A172 (cell line): ENCODE measurements at regions not wholly inside any gene's neighbourhood (a gene's known extent, or its start where the extent isn't known, plus 50 kb on each side); places are given as distances from the start of the nearest gene placed in this dataset.
A peak's percentile ranks its signal among the peaks of the same experiment; 100 is the strongest.

Experiments used
- DNase-seq: peaks from one replicate; pipeline ENCODE4 v3.0.0-alpha.2; 2015; ENCODE audit warnings: low spot score

DNA sequence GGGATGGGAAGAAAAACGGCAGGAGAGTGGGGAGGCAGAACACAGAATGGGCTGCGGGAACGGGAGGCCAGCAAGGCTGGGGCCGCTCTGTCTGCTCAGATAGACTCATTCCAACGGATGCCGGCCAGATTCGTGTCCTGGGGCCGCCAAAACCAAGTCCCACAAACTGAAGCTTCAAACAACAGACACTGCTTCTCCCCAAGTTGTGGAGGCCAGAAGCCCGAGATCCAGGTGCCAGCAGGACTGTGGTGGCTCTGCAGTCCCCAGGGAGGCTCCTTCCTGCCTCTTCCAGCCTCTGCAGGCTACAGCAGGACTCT is 100.6 kb downstream of the ADRA2C start:
- DNase-seq, result no peak

DNA sequence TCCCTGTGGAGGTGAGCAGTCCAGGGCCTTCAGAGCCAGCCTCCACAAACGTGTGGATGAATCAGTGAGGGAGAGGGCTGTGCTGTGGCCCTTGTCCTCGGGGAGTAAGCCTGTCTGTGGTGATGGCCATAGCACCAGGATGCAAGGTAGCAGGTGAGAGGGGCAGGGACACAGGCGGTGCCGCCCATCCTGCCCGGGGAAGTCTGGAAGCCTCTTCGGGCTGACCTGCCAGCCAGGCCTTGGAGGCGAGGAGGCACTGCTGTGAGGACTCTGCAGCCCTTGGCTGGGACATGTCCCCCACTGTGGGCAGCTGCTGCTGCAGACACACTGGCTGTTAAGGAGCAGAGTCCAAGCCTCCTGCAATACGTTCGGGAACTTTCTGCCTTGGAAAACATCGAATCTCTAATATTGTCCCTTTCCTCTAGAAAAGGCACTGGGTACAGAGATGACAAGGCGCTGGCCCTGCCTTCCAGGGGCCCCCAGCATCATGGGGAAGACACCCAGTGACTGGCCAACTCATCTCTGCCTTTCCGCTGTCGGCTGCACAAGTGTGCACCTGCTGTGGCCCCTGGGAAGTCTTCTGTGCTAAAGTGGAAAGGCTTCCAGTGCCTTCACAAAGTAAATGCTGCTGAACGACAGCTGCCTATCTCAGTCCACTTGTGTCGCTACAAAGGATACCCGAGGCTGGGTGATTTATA is 101.4 kb downstream of the ADRA2C start:
- no peak for DNase-seq

DNA sequence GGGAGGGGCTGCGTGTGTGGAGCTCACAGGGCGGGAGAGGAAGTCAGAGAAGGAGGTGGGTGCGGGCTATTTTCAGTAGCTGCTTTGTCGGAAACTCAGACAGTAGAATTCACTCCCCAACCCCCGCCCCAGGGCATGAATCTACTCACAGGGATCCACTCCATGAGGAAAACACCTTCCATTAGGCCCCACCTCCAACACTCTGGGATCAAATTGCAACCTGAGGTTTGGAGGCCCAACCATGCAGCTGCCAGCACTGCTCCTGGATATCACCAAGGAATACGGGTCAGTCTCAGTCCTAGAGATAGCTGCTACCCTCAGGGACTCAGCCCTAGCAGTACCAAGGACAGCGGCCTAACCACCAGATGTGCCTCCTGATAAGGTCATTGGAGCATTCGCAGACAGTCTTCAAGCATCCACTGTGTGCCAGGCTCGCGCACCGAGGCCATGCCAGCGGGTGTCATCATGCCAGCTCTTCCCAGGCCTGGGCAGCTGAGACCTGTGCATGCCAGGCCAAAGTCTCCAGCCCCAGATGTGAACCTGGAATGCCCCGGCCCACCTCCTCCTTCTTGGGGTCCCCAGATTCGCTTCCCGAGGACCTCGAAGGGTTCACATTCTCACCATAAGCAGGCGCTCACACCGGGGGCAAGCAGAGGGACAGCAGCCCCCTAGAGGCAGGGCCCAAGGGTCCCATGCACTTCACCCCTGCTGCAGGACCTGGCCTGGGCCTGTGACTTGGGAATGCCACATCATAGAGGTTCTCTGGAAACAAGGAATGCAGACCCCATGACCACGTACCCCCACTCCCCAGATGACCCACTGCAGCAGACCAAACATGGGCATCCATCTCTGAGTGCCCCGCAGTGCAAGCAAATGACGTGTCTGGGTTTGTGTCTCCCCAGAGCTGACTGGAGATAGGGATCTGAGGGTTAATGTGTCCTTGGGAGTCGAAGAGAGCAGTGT is 102.3 kb downstream of the ADRA2C start:
- DNase-seq, result no peak

DNA sequence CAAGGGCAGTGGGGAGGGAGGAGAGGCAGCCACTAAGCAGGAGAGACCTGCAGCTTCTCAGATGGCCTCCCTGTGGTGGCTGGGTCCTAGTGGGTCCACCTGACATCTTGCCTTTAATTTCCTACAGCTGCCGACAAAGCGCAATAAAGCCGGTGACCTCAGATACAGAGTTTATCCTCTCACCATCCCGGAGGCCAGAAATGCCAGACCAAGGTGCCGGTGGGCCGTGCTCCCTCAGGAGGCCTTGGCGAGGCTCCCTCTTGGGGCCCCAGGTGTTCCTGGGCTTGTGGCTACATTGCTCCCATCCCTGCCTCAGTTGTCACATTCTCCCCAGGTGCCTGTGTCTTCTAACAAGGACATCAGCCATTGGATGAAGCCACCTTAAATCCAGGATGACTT is 103.0 kb downstream of the ADRA2C start:
- no peak for DNase-seq

DNA sequence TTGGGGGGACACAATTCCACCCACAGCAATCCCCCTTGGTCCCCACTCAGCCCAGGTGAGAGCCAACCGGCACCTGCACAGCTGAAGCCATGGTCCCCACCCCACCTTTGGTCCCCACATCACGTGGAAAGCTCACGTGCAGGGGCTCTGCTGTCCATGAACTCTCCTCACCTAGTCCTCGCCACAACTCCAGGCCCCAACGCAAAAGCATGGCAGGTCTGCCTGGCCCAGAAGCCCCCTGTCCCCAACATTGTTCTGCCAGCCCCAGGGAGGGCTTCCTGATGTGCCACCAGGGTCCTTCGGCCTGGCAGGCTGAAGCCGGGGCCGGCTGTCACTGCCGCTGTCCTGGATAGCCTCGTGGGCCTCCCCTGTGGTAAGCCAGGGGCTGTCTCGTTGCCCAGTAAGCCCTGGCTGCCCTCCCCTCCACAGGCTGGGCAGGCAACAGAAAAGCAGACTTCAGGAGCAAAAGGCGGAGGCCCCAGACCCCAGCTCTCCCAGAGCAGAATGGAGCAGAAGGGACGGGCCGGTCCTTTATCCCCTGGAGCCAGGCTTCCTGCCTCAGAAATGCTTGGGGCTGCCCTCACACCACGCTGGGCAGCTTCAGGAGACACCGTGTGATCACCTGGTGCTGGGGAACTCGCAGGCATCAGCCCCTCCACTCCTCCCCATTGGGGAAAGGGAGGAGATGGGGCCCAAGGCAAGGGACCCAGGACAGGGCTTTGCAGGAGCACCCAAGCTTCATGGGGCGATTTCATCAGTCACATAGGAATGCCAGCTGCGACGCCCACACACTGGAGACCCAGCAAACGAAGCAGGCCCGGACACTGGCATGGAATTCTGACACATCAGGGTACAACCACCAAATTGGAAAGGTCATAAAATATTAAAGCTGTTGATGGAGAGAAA is 103.7 kb downstream of the ADRA2C start:
- DNase-seq, result no peak

DNA sequence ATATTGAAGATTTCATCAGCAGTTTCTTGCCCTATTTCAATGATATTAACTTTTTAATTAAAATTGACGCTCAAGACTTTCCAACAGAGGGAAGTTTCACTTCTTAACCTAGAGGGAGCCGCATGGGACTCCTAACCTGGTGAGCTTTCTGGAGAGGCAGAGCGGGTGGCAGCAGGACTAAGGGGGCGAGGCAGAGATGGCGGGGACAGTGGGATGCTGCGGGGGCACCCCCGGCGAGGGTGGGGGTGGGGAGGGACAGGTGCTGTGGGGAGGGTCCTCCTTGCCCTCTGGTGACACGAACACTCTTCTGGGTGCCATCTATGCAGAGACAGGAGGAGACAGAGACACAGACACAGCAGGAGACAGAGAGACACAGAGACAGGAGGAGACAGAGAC is 104.4 kb downstream of the ADRA2C start:
- no peak for DNase-seq

GRCh38 chr4:3871181-3871852 is 105.1 kb downstream of the ADRA2C start:
- no peak for DNase-seq

DNA sequence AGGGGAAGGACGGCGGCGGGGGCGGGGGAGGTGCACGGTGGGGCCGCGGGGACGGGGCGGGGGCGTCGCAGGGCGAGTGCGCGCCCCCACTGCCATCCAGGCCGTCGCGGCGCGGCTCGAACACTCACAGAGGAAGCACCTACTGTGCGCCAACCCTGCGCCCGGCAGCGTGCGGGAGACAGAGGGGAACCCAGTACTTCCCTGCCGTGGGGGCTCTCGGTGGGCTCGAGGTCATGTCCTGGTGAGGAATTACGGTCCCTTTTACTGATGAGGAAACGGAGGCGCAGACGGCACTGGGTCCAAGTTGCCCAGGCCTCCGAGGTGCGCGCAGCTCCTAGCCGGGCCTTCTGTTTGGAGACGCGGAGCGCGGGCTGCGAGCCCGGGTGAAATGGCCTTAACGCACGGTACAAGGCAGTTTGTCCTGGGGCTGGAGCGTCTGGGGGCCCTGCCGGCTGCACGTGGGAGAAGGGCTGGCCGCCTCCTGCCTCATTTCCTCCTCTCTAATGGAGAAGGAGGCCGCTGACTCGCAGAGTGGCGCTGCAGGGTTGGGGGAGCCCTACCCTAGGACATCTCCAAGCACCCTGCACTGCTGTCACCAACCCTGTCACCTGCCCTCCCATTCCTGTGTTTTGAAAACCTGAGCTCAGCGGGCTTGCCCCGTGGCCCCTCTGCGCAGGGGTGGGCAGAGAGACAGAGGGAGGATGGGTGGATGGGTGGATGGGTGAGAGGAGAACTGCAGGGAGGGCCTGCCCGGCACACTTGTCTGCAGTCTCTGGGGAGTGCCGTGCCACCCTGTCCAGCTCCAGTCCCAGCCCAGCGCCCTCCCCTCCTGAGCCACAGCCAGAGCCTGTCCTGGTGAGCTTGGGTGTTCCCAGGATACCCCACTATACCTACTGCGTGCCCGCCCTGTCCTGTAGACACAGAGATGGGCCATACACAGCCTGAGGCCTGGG is 106.0 kb downstream of the ADRA2C start:
- no peak for DNase-seq

- no peak for DNase-seq
These were observed 106.7 kb downstream of the ADRA2C start for GRCh38 chr4:3872834-3873313.

- no peak for DNase-seq
These were observed 107.3 kb downstream of the ADRA2C start for GRCh38 chr4:3873408-3874027.

- no peak for DNase-seq
These were observed 107.8 kb downstream of the ADRA2C start for GRCh38 chr4:3874028-3874415.

DNA sequence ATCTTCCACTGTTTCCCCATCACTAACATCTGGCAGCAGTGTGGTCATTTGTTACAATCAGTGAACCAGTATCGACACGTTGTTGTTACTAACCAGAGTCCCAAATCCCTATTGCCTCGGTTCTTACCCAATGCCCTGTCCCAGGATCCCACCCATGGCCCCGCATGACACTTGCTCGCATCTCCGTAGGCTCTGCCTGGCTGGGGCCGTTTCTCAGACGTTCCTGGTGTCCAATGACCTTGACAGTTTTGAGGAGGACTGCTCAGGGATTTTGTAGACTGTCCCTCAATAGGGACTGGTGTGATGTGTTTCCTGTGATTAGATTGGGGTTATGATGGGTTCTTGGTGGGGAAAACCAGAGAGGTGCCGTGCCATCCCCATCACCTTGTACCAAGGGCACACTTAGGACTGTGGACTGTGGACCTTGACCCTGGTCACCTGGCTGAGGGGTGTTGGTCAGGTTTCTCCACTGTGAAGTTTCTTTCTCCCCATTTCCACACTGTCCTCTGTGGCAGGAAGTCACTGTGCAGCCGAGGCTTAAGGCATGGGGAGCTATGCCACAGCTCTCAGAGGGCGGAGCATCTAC is 108.4 kb downstream of the ADRA2C start:
- no peak for DNase-seq

- no peak for DNase-seq
These were observed 109.3 kb downstream of the ADRA2C start for GRCh38 chr4:3875466-3875865.

- DNase-seq, result peak; percentile 75
These were observed 110.1 kb downstream of the ADRA2C start for GRCh38 chr4:3876057-3876845.

GRCh38 chr4:3877236-3877635 is 111.1 kb downstream of the ADRA2C start:
- peak; percentile 22 for DNase-seq

GRCh38 chr4:3877868-3878267 is 111.7 kb downstream of the ADRA2C start:
- no peak for DNase-seq

DNA sequence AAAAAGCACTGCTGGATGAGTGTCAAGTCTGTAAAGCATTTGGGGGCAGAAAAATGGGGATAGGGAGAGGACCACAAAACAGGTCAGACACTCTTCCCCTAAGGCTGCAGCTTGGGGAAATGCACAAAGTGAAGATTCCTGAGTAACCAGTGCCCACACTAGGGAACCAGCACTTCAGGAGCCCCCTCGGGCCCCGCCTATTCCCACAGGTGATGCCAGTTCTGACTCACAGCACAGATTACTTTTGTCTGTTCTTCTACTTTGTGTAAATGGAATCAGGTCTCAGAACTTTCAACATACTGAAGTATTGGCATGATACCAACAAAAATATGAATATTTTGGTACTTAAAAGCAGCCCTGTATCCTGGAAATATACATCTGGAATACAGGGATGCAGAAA is 112.5 kb downstream of the ADRA2C start:
- no peak for DNase-seq
